Endodermal cell (in vitro differentiated cells): ENCODE measurements at regions not wholly inside any gene's neighbourhood (a gene's known extent, or its start where the extent isn't known, plus 50 kb on each side); places are given as distances from the start of the nearest gene placed in this dataset.

Experiments
- DNase-seq: peaks from one replicate; pipeline ENCODE4 v3.0.0-alpha.2; 2017
- H3K27ac ChIP-seq: 2 replicates; pipeline ENCODE4 v1.5.1; 2013; ENCODE audit warnings: mild to moderate bottlenecking, low read depth, low read length, moderate library complexity
- H3K27me3 ChIP-seq: 2 replicates; pipeline ENCODE4 v1.6.1; 2013; ENCODE audit warnings: mild to moderate bottlenecking, low read length, moderate library complexity; ENCODE audit not compliant: insufficient read depth, control insufficient read depth, poor library complexity, severe bottlenecking
- H3K36me3 ChIP-seq: 2 replicates; pipeline ENCODE4 v1.7.0; 2013; ENCODE audit warnings: mild to moderate bottlenecking, low read length, moderate library complexity; ENCODE audit not compliant: control insufficient read depth, insufficient read depth
- H3K4me1 ChIP-seq: one replicate; pipeline ENCODE4 v1.7.0; 2013; ENCODE audit warnings: low read length; ENCODE audit not compliant: control insufficient read depth, insufficient read depth
- H3K4me3 ChIP-seq: 2 replicates; pipeline ENCODE4 v1.5.1; 2013; ENCODE audit warnings: mild to moderate bottlenecking, low read length, moderate library complexity
- H3K9ac ChIP-seq: 2 replicates; pipeline ENCODE4 v1.6.1; 2013; ENCODE audit warnings: mild to moderate bottlenecking, low read length, moderate library complexity; ENCODE audit not compliant: poor library complexity, severe bottlenecking; ENCODE audit errors: extremely low read depth
- H3K9me3 ChIP-seq: 2 replicates; pipeline ENCODE4 v1.6.1; 2013; ENCODE audit warnings: mild to moderate bottlenecking, low read length, moderate library complexity; ENCODE audit not compliant: control insufficient read depth
- H3K27ac Mint-ChIP-seq: 2 replicates; pipeline ENCODE4 v1.8.0; 2020; ENCODE audit warnings: mixed read lengths
- H3K27me3 Mint-ChIP-seq: 2 replicates; pipeline ENCODE4 v1.8.0; 2021; ENCODE audit warnings: mild to moderate bottlenecking, mixed read lengths; ENCODE audit not compliant: insufficient read depth
- H3K36me3 Mint-ChIP-seq: 2 replicates; pipeline ENCODE4 v1.8.0; 2020; ENCODE audit warnings: low read depth, mixed read lengths
- H3K4me1 Mint-ChIP-seq: 2 replicates; pipeline ENCODE4 v1.8.0; 2020; ENCODE audit warnings: mixed read lengths
- H3K4me3 Mint-ChIP-seq: 2 replicates; pipeline ENCODE4 v1.8.0; 2020; ENCODE audit warnings: mild to moderate bottlenecking, moderate library complexity, mixed read lengths
- H3K9me3 Mint-ChIP-seq: 2 replicates; pipeline ENCODE4 v1.8.0; 2020; ENCODE audit warnings: mild to moderate bottlenecking, mixed read lengths
- CTCF ChIP-seq: fragments of 200-600 bp; sonication (generic); conservative IDR thresholded peaks from 2 replicates; pipeline ENCODE4 v1.5.0; 2021; ENCODE audit warnings: antibody characterized with exemption, mild to moderate bottlenecking
- WGBS, 2 experiments: methylation state at CpG; one replicate each; pipeline versions ENCODE4 v1.1.5 to v1.1.7; 2013; ENCODE audit warnings: missing lambda C conversion rate in 2 of 2, mixed read lengths in 1 of 2; ENCODE audit not compliant: insufficient coverage in 1 of 2, insufficient read length in 1 of 2; 5-methylcytosine and 5-hydroxymethylcytosine counted together

- H3K4me3 ChIP-seq = no peak overlapping the region
- no peak overlapping the region for H3K27ac ChIP-seq
- H3K9me3 Mint-ChIP-seq = no peaks in the 10 kb centered on the region
- no peak for DNase-seq
- TF ChIP-seq CTCF = no peak
- no peak overlapping the region for H3K9ac ChIP-seq
- no peak overlapping the region for H3K4me3 Mint-ChIP-seq
- H3K27me3 Mint-ChIP-seq = peaks cover 2% of the 10 kb centered on the region
- no peaks in the 10 kb centered on the region for H3K36me3 ChIP-seq
- no peaks in the 10 kb centered on the region for H3K9me3 ChIP-seq
- no peaks in the 10 kb centered on the region for H3K36me3 Mint-ChIP-seq
- WGBS, 2 experiments = 61 to 83% methylated on average over 1 of the region's 1 CpG
- H3K4me1 ChIP-seq = no peaks in the 10 kb centered on the region
- H3K27ac Mint-ChIP-seq = no peak overlapping the region
- no peaks in the 10 kb centered on the region for H3K4me1 Mint-ChIP-seq
- no peaks in the 10 kb centered on the region for H3K27me3 ChIP-seq
These were observed 283.4 kb upstream of the IRX2 start for GRCh38 chr5:3034881-3035280.

- Histone ChIP-seq H3K36me3 (no peaks in the 10 kb centered on the region), H3K4me3 (no peak overlapping the region), H3K9me3 (no peaks in the 10 kb centered on the region), H3K27ac (no peak overlapping the region), H3K27me3 (no peaks in the 10 kb centered on the region), H3K9ac (no peak overlapping the region), H3K4me1 (no peaks in the 10 kb centered on the region)
- 83 to 90% methylated on average over 1 to 3 of the region's 3 CpGs for WGBS, 2 experiments
- Mint-ChIP-seq H3K9me3 (no peaks in the 10 kb centered on the region), H3K36me3 (no peaks in the 10 kb centered on the region), H3K27me3 (peaks cover 2% of the 10 kb centered on the region), H3K27ac (no peak overlapping the region), H3K4me3 (no peak overlapping the region), H3K4me1 (no peaks in the 10 kb centered on the region)
- DNase-seq = peak; percentile 3
- TF ChIP-seq CTCF = no peak
These were observed 283.0 kb upstream of the IRX2 start for GRCh38 chr5:3034449-3034848.

DNA sequence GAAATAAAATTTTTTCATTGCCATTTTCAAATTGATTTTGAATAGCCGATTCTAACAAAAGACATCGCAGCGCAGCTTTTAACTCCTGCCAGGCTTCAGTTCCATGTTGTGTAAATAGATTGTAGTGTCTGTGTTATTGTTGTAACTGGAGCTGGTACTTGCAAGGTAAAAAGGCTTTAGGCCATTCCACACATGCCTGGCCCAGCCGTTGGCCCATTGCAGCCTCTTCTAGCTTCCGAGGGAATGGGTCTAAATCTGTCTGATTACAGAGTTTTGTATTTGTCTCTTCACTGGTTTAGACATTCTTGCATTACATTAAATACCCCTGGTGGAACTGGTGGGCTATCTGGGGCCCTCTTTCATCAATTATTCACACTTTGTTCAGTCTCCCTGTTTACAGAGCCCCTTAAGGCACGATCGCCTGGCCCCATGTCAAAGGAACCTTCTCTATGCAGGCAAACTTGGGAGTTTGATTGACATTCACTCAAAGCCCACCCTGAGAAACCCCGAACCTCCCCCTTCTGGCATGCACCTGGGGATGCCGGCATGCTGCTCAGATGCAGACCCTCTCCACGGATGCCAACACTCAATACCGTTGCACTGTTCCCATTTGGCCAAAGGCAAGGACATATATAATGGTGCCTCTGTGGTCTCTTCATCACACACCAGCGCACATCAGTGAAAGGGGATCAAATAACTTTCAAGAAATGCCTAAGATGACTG is 281.7 kb upstream of the IRX2 start:
- no peak overlapping the region for H3K27ac ChIP-seq

More for the DNA sequence above, 281.7 kb upstream of the IRX2 start:
- Mint-ChIP-seq H3K27me3 (peaks cover 2% of the 10 kb centered on the region), H3K4me1 (no peaks in the 10 kb centered on the region), H3K9me3 (no peaks in the 10 kb centered on the region), H3K36me3 (no peaks in the 10 kb centered on the region), H3K27ac (no peak overlapping the region), H3K4me3 (no peak overlapping the region)
- no peak for TF ChIP-seq CTCF
- H3K27me3 ChIP-seq = no peaks in the 10 kb centered on the region
- DNase-seq = no peak
- H3K4me1 ChIP-seq = no peaks in the 10 kb centered on the region
- no peaks in the 10 kb centered on the region for H3K9me3 ChIP-seq
- 87 to 90% methylated on average over 8 to 12 of the region's 12 CpGs for WGBS, 2 experiments
- H3K36me3 ChIP-seq = no peaks in the 10 kb centered on the region
- H3K9ac ChIP-seq = no peak overlapping the region
- H3K4me3 ChIP-seq = no peak overlapping the region
